ENCODE measurements at regions not wholly inside any gene's neighbourhood (a gene's known extent, or its start where the extent isn't known, plus 50 kb on each side); places are given as distances from the start of the nearest gene placed in this dataset.

DNA sequence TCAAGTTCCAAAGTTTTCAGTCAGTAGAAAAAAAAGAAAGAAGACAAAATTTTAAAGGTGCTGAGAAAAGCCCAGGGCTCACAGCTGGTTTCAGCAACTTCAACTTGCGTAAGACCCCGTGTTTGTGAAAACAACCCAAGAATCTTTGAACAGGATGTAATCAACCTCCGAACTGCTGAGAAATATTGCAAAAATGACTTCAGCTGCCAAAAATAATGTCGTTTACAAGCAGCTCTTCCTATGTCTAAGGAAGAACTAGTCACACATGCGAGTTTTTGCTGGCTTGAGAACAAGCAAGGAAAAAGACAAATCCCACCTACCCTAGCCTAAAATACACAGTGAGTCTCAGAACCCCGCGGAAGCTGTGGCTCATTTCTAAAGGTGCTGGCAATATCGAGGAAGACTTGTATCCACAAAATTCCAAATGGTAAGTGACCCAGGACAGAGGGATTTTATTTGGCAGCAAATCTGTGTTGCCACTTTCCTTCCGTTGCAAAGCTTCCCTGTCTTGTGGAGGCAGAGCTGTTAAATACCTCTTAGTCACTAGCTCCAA lies 59.8 kb upstream of the SLC8A1 start:
- no peak for TF ChIP-seq EP300 (IDR thresholded peaks at IDR 0.05)
- TF ChIP-seq, protein P1, sequence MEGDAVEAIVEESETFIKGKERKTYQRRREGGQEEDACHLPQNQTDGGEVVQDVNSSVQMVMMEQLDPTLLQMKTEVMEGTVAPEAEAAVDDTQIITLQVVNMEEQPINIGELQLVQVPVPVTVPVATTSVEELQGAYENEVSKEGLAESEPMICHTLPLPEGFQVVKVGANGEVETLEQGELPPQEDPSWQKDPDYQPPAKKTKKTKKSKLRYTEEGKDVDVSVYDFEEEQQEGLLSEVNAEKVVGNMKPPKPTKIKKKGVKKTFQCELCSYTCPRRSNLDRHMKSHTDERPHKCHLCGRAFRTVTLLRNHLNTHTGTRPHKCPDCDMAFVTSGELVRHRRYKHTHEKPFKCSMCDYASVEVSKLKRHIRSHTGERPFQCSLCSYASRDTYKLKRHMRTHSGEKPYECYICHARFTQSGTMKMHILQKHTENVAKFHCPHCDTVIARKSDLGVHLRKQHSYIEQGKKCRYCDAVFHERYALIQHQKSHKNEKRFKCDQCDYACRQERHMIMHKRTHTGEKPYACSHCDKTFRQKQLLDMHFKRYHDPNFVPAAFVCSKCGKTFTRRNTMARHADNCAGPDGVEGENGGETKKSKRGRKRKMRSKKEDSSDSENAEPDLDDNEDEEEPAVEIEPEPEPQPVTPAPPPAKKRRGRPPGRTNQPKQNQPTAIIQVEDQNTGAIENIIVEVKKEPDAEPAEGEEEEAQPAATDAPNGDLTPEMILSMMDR (IDR thresholded peaks at IDR 0.05): no peak
- no peak for TF ChIP-seq POLR2A (IDR thresholded peaks at IDR 0.05)
